ENCODE measurements at regions not wholly inside any gene's neighbourhood (a gene's known extent, or its start where the extent isn't known, plus 50 kb on each side); places are given as distances from the start of the nearest gene placed in this dataset.

- no peak for DNase-seq
These were observed 221.7 kb upstream of the TLE3 start for GRCh38 chr15:70319466-70319865.

- DNase-seq = no peak
These were observed 221.1 kb upstream of the TLE3 start for GRCh38 chr15:70318594-70319465.

DNA sequence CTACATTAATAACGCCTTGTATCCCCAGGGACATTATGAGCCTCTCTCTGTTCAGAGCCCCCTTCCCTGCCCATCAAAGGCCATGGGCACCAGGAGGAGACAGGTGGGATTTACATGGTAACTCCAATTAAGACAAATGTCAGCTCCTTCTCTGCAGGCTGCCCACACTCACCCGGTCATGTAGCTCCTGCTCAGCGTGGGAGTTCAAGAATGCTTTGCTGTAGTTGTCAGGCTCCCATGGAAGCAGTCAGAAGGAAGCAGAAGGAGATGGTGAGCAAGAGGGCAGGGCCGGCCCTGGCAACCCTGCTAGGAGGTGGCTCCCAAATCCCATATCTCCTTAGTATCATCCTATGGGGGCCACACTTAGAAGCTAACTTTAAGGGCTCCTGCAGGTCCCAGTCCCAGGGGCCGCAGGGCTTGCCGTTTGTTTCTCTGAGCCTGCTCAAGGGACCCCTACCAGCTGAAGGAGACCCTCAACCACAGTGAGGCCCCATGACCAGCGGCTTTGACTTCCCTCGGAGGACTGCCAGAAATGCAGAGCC lies 218.4 kb upstream of the TLE3 start:
- no peak for DNase-seq

GRCh38 chr15:70315431-70315830 lies 217.7 kb upstream of the TLE3 start:
- no peak for DNase-seq

DNA sequence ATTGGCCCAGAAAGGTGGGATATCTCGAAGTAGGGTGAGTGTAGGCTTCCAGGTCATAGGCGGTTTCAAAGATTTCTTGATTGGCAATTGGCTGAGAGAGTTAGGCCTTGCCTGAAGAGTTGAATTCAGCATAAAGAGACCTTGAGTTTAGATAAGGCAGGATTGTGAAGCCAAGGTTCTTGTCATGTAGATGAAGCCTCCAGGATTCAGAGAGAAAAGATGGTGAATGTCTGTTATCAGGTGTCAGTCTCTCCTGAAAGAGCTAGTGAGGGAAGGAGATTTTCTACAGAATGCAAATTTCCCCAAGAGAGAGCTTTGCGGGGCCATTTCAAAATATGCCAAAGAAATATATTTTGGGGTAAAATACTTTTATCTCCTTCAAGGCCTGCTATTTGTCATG lies 217.0 kb upstream of the TLE3 start:
- DNase-seq = no peak

- DNase-seq = no peak
These were observed 216.3 kb upstream of the TLE3 start for GRCh38 chr15:70314018-70314354.

DNA sequence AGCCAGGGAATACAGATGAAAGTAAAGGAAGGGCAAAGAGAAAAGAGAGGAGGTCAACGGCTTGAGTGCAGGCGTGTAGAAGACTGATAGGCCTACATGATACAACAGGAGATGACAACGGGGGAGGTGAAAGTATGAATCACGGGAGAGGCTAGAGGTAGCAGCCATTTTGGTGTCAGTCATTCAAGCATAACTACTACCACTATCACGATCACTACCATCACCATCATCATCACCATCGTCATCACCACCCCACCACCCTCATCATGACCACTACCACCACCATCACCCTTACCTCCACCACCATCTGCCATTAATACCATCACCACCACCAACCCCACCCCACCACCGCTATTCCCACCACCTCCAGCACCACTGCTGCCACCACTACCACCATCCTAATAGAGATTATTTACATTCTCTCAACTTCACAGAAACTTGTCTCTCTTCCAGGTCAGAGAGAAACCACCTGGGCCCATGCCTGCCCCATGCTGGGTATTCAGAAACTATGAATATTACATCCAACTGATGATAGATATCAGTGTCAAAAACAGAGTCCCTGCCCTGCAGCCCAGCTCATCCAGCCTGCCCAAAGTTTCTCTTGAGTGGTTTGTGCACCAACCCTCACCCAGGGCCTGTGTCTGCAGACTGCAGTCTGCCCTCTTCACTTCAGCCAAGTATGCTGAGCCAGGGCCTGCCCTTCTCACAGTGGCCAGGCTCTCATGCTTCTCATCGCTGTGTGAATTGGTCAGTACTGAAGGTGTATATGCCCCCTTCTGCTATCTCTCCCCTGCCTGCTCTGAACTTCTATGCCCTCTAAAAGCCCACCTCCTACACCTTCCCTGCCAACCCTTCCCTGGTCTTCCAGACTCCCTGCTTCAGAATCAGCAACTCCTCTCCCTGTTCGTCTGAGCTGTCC lies 215.6 kb upstream of the TLE3 start:
- DNase-seq = no peak

GRCh38 chr15:70311821-70312220 lies 214.1 kb upstream of the TLE3 start:
- no peak for DNase-seq

DNA sequence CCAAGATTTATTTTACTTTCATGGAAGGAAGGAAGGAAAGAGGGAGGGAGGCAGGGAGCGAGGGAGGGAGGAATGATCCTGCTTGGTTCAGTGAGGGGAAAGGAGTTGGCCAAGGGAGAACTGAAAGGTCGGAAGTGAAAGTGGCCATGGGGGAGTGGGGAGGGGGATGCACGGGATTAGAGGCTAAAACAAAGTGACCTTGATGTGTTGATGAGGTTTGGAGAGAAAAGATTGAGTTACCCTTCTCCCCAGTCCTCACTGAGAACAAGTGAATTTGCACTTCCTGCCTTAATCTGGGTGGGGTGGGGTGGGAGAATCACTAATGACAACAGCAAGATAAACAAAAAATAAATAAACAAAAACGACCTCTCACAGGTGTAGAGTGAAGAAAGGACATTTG lies 212.0 kb upstream of the TLE3 start:
- no peak for DNase-seq

GRCh38 chr15:70308735-70309434 lies 211.2 kb upstream of the TLE3 start:
- DNase-seq = no peak

DNA sequence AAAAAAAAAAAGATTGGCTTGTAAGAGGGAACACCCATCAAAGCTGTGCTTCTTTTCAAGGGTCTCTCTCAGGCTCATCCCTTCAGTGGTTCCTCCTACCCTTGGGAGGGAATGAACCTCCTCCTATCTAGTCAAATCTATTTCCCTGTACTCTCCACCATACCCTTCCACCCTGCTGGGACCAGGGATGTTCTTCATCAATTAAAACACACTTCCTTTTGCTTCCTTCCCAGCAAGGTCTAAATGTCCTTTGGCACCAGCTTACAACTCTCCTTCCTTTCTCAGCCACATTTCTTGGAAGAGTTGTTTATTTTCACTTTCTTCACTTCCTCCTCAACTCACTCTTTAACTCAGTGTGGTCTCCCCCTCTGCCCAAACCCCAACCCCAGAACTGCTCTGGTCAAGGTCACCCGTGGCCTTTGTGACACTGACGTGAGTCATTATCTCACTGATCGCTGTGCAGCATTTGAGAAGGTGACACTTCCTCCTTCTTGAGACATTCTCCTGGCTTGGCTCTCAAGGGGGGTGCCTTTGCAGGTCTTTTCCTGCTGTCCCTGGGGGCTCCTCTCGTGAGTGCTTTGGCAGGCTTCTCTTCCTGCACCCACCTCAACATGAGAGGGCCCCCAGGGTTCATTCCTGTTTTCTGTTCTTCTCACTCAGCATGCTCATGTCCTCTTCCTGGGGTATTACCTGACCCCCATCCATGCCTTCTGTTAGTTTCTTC lies 210.5 kb upstream of the TLE3 start:
- no peak for DNase-seq

DNA sequence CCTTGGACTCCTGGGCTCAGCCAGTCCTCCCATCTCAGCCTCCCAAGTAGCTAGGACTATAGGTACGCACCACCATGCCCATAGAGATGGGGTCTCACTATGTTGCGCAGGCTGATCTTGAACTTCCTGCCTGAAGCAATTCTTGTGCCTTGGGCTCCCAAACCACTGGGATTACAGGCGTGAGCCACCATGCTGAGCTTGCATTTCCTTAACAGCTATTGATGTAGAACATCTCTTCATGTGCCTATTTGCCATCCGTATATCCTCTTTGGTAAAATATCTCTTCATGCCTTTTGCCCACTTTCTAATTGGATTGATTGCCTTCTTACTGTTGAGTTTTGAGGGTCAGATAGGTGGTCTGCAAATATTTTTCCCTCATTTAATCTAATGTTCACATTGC lies 208.9 kb upstream of the TLE3 start:
- DNase-seq = no peak

GRCh38 chr15:70306081-70306480 lies 208.4 kb upstream of the TLE3 start:
- DNase-seq = no peak

GRCh38 chr15:70303981-70304380 lies 206.3 kb upstream of the TLE3 start:
- DNase-seq = no peak

GRCh38 chr15:70302360-70302759 lies 204.6 kb upstream of the TLE3 start:
- DNase-seq = no peak

DNA sequence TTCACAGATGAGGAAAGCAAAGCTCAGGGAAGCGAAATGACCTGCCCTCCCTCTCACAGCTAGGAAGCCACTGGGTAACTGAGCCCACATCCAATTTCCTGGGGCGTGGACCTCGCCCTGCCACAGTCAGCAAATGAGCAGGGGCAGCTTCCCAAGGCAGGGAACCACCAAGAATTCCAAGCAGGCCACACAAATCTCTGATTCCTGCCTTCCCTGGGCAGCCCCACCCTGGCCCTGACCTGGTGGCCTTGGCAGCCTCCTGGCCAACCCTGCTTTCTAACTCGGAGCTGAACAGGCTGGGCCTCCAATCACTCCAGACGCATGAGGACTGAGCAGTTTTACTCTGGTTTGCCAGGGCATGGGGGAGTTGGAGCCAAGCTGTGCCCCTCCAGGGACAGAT lies 203.7 kb upstream of the TLE3 start:
- DNase-seq = no peak

DNA sequence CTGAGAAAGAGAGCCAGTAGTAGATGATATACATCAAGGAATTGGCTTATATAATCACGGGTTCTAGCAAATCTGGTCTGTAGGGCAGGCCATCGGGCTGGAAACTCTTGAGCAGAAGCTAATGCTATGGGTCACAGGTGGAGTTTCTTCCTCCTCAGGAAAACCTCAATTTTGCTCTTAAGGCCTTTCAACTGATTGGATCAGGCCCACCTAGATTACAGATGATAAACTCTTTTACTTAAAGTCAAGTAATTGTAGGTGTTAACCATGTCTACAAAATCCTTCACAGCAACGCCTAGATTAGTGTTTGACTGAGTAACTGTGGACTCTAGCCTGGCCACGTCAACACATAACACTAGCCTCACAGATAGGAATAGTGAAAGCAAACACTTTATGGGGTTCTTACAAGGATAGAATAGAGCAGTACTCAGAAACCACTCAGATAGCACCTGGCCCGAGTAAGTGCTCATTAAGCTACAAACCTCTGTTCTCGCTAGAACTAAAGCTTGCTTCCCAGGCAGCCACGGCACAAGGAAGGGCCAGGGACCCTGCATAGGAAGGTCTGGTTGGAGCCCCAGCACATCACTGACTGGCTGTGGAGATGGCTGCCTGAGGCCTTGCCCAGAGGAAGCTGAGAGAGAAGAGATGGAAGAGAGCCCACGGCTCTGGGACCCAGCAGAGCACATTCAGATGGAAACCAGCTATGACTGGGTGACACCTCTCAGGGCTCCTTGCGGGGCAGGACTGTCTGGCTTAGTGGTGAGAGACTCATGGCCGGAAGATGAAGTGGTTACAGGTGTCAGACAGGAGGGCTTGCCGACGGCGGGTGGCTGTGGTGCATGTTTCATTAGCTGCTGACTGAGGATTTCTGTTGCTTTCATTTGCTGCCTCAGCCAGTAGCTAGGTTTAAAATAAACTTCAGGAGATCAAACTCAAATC lies 202.5 kb upstream of the TLE3 start:
- peak; percentile 46 for DNase-seq

DNA sequence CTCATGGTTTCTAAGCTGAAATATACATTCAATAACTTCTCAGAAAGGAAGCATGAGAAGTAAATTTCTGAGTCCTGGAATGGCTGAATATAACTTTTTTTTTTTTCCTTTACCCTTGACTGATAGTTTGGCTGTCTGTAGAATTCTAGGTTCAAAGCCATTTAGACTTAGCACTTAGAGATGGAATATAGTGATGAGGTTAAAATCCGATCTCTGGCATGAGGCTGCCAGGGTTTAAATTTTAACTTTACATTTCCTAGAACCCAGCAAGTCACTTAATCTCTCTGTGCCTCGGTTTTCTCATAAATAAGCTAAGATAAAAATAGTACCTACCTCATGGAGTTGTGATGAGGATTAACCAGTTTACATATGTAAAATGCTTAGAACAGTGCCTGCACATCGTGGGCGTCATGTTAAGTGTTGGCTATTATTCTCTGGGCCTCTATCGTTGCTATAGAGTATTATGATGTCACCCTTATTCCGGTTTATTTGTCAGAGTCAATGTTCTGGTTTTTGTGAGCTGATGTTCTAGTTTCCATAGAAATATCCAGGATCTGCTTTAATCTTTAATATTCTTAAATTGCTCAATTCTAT lies 199.8 kb upstream of the TLE3 start:
- no peak for DNase-seq

GRCh38 chr15:70294731-70295305 lies 197.1 kb upstream of the TLE3 start:
- DNase-seq = no peak

All from T-helper 9 cell (primary cell).